ENCODE measurements at regions not wholly inside any gene's neighbourhood (a gene's known extent, or its start where the extent isn't known, plus 50 kb on each side); places are given as distances from the start of the nearest gene placed in this dataset.
"Not testable (repeated sequence)": the region's sequence is repeated elsewhere in the genome, so short reads cannot be mapped to it uniquely, and the experiment has no call there.

- in situ Hi-C loops (cut with HindIII; ENCODE audit: low pct_unique_long_range_greater_than_20kb, low sequenced_read_pairs): no loop called here
- DNase-seq (ENCODE audit: low read depth, low spot score): no peak
Observed at GRCh38 chr18:32884543-32884942, 111.7 kb upstream of the KLHL14 start.

- in situ Hi-C loops (cut with HindIII; ENCODE audit: low pct_unique_long_range_greater_than_20kb, low sequenced_read_pairs): no loop called here
Observed at GRCh38 chr18:32881009-32881408, 108.2 kb upstream of the KLHL14 start.

GRCh38 chr18:32879497-32879896 is 106.7 kb upstream of the KLHL14 start:
- no peak for DNase-seq (ENCODE audit: low read depth, low spot score)
- in situ Hi-C loops (cut with HindIII; ENCODE audit: low pct_unique_long_range_greater_than_20kb, low sequenced_read_pairs): no loop called here

More at GRCh38 chr18:32881009-32881408, 108.2 kb upstream of the KLHL14 start:
- DNase-seq (ENCODE audit: low read depth, low spot score): no peak

GRCh38 chr18:32878436-32878835 is 105.6 kb upstream of the KLHL14 start:
- in situ Hi-C loops (cut with HindIII; ENCODE audit: low pct_unique_long_range_greater_than_20kb, low sequenced_read_pairs): no loop called here
- DNase-seq (ENCODE audit: low read depth, low spot score): no peak

GRCh38 chr18:32877371-32877770 is 104.5 kb upstream of the KLHL14 start:
- no peak for DNase-seq (ENCODE audit: low read depth, low spot score)
- in situ Hi-C loops (cut with HindIII; ENCODE audit: low pct_unique_long_range_greater_than_20kb, low sequenced_read_pairs): no loop called here

GRCh38 chr18:32875625-32876024 is 102.8 kb upstream of the KLHL14 start:
- DNase-seq (ENCODE audit: low read depth, low spot score): no peak

GRCh38 chr18:32871786-32872185 is 99.0 kb upstream of the KLHL14 start:
- DNase-seq (ENCODE audit: low read depth, low spot score): no peak
- in situ Hi-C loops (cut with HindIII; ENCODE audit: low pct_unique_long_range_greater_than_20kb, low sequenced_read_pairs): no loop called here

More at GRCh38 chr18:32875625-32876024, 102.8 kb upstream of the KLHL14 start:
- in situ Hi-C loops (cut with HindIII; ENCODE audit: low pct_unique_long_range_greater_than_20kb, low sequenced_read_pairs): no loop called here

- in situ Hi-C loops (cut with HindIII; ENCODE audit: low pct_unique_long_range_greater_than_20kb, low sequenced_read_pairs): no loop called here
- DNase-seq (ENCODE audit: low read depth, low spot score): no peak
Observed at GRCh38 chr18:32870611-32871010, 97.8 kb upstream of the KLHL14 start.

GRCh38 chr18:32868406-32868805 is 95.6 kb upstream of the KLHL14 start:
- in situ Hi-C loops (cut with HindIII; ENCODE audit: low pct_unique_long_range_greater_than_20kb, low sequenced_read_pairs): no loop called here

GRCh38 chr18:32867936-32868335 is 95.1 kb upstream of the KLHL14 start:
- in situ Hi-C loops (cut with HindIII; ENCODE audit: low pct_unique_long_range_greater_than_20kb, low sequenced_read_pairs): no loop called here
- no peak for DNase-seq (ENCODE audit: low read depth, low spot score)

More at GRCh38 chr18:32868406-32868805, 95.6 kb upstream of the KLHL14 start:
- DNase-seq (ENCODE audit: low read depth, low spot score): no peak

GRCh38 chr18:32867330-32867729 is 94.5 kb upstream of the KLHL14 start:
- in situ Hi-C loops (cut with HindIII; ENCODE audit: low pct_unique_long_range_greater_than_20kb, low sequenced_read_pairs): no loop called here
- DNase-seq (ENCODE audit: low read depth, low spot score): no peak

GRCh38 chr18:32862031-32862430 is 89.2 kb upstream of the KLHL14 start:
- DNase-seq (ENCODE audit: low read depth, low spot score); in situ Hi-C loops (cut with HindIII; ENCODE audit: low pct_unique_long_range_greater_than_20kb, low sequenced_read_pairs): not testable (repeated sequence)

- in situ Hi-C loops (cut with HindIII; ENCODE audit: low pct_unique_long_range_greater_than_20kb, low sequenced_read_pairs): no loop called here
Observed at GRCh38 chr18:32851936-32852335, 79.1 kb upstream of the KLHL14 start.

GRCh38 chr18:32848826-32849225 is 76.0 kb upstream of the KLHL14 start:
- DNase-seq (ENCODE audit: low read depth, low spot score): no peak
- in situ Hi-C loops (cut with HindIII; ENCODE audit: low pct_unique_long_range_greater_than_20kb, low sequenced_read_pairs): no loop called here

More at GRCh38 chr18:32851936-32852335, 79.1 kb upstream of the KLHL14 start:
- no peak for DNase-seq (ENCODE audit: low read depth, low spot score)

- peak; percentile 27 for DNase-seq (ENCODE audit: low read depth, low spot score)
- in situ Hi-C loops (cut with HindIII; ENCODE audit: low pct_unique_long_range_greater_than_20kb, low sequenced_read_pairs): no loop called here
Observed at GRCh38 chr18:32847691-32848090, 74.9 kb upstream of the KLHL14 start.

- in situ Hi-C loops (cut with HindIII; ENCODE audit: low pct_unique_long_range_greater_than_20kb, low sequenced_read_pairs): no loop called here
- no peak for DNase-seq (ENCODE audit: low read depth, low spot score)
Observed at GRCh38 chr18:32846896-32847295, 74.1 kb upstream of the KLHL14 start.

GRCh38 chr18:32840962-32841361 is 68.1 kb upstream of the KLHL14 start:
- in situ Hi-C loops (cut with HindIII; ENCODE audit: low pct_unique_long_range_greater_than_20kb, low sequenced_read_pairs): no loop called here
- DNase-seq (ENCODE audit: low read depth, low spot score): no peak

GRCh38 chr18:32835951-32836350 is 63.1 kb upstream of the KLHL14 start:
- no peak for DNase-seq (ENCODE audit: low read depth, low spot score)
- in situ Hi-C loops (cut with HindIII; ENCODE audit: low pct_unique_long_range_greater_than_20kb, low sequenced_read_pairs): no loop called here

- DNase-seq (ENCODE audit: low read depth, low spot score): no peak
- in situ Hi-C loops (cut with HindIII; ENCODE audit: low pct_unique_long_range_greater_than_20kb, low sequenced_read_pairs): no loop called here
Observed at GRCh38 chr18:32831781-32832180, 59.0 kb upstream of the KLHL14 start.

- in situ Hi-C loops (cut with HindIII; ENCODE audit: low pct_unique_long_range_greater_than_20kb, low sequenced_read_pairs): no loop called here
- DNase-seq (ENCODE audit: low read depth, low spot score): no peak
Observed at GRCh38 chr18:32823226-32823625, 50.4 kb upstream of the KLHL14 start.
